ENCODE measurements at regions not wholly inside any gene's neighbourhood (a gene's known extent, or its start where the extent isn't known, plus 50 kb on each side); places are given as distances from the start of the nearest gene placed in this dataset.
"Not testable (repeated sequence)": the region's sequence is repeated elsewhere in the genome, so short reads cannot be mapped to it uniquely, and the experiment has no call there.

DNA sequence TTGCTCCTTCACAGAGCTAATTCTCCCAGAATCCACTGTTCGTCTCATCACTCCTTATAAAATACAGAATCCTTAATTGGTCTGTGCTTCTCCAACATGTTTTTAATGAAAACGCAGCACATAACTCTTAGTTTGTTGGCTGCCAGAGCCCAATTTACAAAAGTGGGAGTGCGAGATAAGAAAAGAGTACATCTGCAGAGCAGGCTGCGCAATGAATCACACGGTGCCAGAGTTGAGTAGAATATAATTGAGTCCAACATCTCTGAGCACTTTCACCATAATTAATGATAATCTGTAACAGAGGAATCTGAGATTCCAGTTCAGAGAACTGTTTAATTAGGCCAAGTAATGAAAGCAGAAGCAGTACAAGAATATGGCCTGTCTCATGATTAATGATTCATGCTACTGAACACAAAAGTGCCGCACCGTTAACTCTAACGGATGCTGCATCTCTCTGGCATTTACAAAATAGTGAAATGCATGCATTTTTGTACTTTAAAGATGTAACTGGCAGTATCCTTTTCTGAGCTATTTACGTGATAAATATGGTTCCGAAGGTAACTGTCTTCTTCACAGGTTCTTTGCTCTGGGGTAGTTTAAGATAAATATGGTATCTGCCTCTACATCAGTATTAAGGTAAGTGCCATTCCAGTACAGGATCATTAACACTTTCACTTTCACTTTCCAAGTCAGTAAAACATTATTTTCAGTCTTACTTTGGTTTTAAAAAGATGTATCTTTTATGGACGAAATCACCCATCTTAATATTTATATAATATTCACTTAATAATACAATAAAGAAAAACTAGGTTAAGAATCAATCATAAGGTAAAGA is 785.6 kb downstream of the NR4A2 start:
- no peak for ATAC-seq
- TF ChIP-seq, protein P1, sequence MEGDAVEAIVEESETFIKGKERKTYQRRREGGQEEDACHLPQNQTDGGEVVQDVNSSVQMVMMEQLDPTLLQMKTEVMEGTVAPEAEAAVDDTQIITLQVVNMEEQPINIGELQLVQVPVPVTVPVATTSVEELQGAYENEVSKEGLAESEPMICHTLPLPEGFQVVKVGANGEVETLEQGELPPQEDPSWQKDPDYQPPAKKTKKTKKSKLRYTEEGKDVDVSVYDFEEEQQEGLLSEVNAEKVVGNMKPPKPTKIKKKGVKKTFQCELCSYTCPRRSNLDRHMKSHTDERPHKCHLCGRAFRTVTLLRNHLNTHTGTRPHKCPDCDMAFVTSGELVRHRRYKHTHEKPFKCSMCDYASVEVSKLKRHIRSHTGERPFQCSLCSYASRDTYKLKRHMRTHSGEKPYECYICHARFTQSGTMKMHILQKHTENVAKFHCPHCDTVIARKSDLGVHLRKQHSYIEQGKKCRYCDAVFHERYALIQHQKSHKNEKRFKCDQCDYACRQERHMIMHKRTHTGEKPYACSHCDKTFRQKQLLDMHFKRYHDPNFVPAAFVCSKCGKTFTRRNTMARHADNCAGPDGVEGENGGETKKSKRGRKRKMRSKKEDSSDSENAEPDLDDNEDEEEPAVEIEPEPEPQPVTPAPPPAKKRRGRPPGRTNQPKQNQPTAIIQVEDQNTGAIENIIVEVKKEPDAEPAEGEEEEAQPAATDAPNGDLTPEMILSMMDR (IDR thresholded peaks at IDR 0.05 in 4 of 5, conservative IDR thresholded peaks at IDR 0.05 in 1 of 5), result no peak
- TF ChIP-seq POLR2A (IDR thresholded peaks at IDR 0.05), result no peak
- Histone ChIP-seq H3K27me3 (no peaks in the 10 kb centered on the region), H3K36me3 (no peaks in the 10 kb centered on the region), H3K27ac (no peak overlapping the region), H3K4me3 (peak overlapping the region in 1 of 4 donors; percentile 41), H3K9me3 (no peaks in the 10 kb centered on the region), H3K4me1 (no peaks in the 10 kb centered on the region)
- intact Hi-C loops (cut with DNase I; ENCODE audit: low total_unique reads), result no loop called here
- DNase-seq, result no peak
- in situ Hi-C loops (cut with MboI; ENCODE audit: low sequenced_read_pairs in 4 of 4), result no loop called here

DNA sequence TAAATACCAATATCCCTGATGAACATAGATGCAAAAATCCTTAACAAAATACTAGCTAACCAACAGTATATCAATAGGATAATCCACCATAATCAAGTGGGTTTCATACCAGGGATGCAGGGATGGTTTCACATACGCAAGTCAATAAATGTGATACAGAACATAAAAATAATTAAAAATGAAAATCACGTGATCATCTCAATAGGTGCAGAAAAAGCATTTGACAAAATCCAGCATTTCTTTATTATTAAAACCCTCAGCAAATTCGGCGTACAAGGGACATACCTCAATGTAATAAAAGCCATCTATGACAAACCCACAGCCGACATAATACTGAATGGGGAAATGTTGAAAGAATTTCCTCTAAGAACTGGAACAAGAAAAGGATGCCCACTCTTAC is 793.5 kb downstream of the NR4A2 start:
- ATAC-seq; intact Hi-C loops (cut with DNase I; ENCODE audit: low total_unique reads): not testable (repeated sequence)

DNA sequence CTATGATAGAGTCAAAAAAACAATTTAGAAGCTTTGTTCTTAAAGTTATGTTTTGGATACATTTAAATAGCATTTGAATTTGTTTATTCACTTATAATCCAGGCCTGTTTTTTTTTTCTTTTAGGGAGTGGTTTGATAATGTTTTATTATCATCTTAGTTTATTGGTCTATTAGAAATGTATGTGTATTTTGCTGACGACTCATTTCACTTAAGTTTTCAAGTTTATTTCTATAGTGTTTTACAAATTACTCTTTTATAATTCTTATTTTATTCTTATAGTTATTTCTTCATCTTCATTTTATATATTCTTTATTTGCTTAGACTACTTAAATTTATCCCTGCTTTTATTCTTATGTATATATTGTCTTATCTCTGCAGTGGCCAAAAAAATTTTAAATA is 804.5 kb downstream of the NR4A2 start:
- Histone ChIP-seq H3K4me1 (no peaks in the 10 kb centered on the region), H3K9me3 (no peaks in the 10 kb centered on the region), H3K27me3 (no peaks in the 10 kb centered on the region), H3K4me3 (no peak overlapping the region), H3K27ac (no peak overlapping the region), H3K36me3 (no peaks in the 10 kb centered on the region)
- no peak for ATAC-seq
- intact Hi-C loops (cut with DNase I; ENCODE audit: low total_unique reads) (no loop called here), in situ Hi-C loops (cut with MboI; ENCODE audit: low sequenced_read_pairs in 4 of 4) (no loop called here)
- no peak for DNase-seq
- TF ChIP-seq POLR2A (IDR thresholded peaks at IDR 0.05), result no peak
- TF ChIP-seq, protein P1 (IDR thresholded peaks at IDR 0.05 in 4 of 5, conservative IDR thresholded peaks at IDR 0.05 in 1 of 5), result no peak

More for the DNA sequence above, 793.5 kb downstream of the NR4A2 start:
- H3K36me3 ChIP-seq; H3K4me3 ChIP-seq; H3K4me1 ChIP-seq; H3K27me3 ChIP-seq; H3K9me3 ChIP-seq; DNase-seq; in situ Hi-C loops (cut with MboI; ENCODE audit: low sequenced_read_pairs in 4 of 4); H3K27ac ChIP-seq: not testable (repeated sequence)

DNA sequence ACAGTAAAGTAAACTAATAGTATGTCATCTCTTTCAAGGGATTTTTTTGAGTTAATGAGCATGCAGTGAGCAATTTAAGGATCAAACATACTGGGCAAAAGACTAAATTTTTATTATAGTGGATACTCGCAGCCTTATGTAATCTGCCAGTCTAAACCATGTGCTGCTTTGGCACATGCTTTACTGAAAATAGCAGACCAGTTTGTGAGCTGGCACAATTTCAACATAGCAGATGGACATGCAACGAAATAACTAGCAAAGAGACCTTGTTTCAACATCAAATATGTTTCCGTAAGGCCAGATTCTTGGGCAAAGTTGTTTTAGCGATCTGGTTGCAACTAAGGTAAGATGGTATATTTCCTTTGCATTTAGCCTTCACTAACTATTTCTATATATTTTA is 807.3 kb downstream of the NR4A2 start:
- Histone ChIP-seq H3K36me3 (no peaks in the 10 kb centered on the region), H3K27ac (no peak overlapping the region), H3K4me1 (no peaks in the 10 kb centered on the region), H3K4me3 (no peak overlapping the region), H3K9me3 (no peaks in the 10 kb centered on the region), H3K27me3 (no peaks in the 10 kb centered on the region)
- TF ChIP-seq, protein P1 (IDR thresholded peaks at IDR 0.05 in 4 of 5, conservative IDR thresholded peaks at IDR 0.05 in 1 of 5), result no peak
- no peak for TF ChIP-seq POLR2A (IDR thresholded peaks at IDR 0.05)
- in situ Hi-C loops (cut with MboI; ENCODE audit: low sequenced_read_pairs in 4 of 4) (no loop called here), intact Hi-C loops (cut with DNase I; ENCODE audit: low total_unique reads) (no loop called here)
- ATAC-seq (no peak), DNase-seq (no peak)

DNA sequence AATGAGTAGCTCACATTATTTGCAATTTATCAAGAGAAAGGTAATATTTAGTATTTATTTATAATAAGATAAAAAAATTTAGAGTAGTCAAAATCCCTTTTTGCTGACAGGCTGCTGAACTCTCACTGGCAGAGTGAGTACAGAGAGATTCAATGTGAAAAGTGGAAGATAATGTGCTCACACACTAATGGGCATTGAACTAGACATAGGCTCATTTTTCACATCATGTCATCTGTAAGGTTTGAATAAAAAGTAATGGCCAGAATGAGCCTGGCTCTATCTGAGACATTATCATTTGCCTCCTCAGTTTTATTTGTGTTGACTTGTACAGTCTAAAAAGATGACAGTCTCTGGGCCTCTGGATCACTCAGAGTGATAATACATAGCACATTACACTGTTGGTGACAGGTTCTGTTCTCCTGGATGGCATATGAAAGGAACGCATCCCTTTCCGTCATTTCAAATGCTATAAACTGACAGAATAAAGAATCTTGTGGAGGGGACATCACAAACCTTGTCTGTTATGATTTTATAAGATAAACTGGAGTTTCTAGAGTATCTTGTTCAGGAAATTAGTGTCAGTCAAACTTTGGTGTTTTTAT is 812.9 kb downstream of the NR4A2 start:
- Histone ChIP-seq H3K4me3 (no peak overlapping the region), H3K27me3 (no peaks in the 10 kb centered on the region), H3K9me3 (no peaks in the 10 kb centered on the region), H3K4me1 (no peaks in the 10 kb centered on the region), H3K36me3 (no peaks in the 10 kb centered on the region), H3K27ac (no peak overlapping the region)
- intact Hi-C loops (cut with DNase I; ENCODE audit: low total_unique reads), result no loop called here
- ATAC-seq, result no peak
- in situ Hi-C loops (cut with MboI; ENCODE audit: low sequenced_read_pairs in 4 of 4), result no loop called here
- no peak for DNase-seq
- no peak for TF ChIP-seq POLR2A (IDR thresholded peaks at IDR 0.05)
- TF ChIP-seq, protein P1 (IDR thresholded peaks at IDR 0.05 in 4 of 5, conservative IDR thresholded peaks at IDR 0.05 in 1 of 5), result no peak
